Stimulated activated CD4-positive, alpha-beta T cell treated with anti-CD3 and anti-CD28 coated beads, TNF-alpha, amount 100 ng/mL, for 48 hours (primary cell): ENCODE measurements at regions not wholly inside any gene's neighbourhood (a gene's known extent, or its start where the extent isn't known, plus 50 kb on each side); places are given as distances from the start of the nearest gene placed in this dataset.
"Not testable (repeated sequence)": the region's sequence is repeated elsewhere in the genome, so short reads cannot be mapped to it uniquely, and the experiment has no call there.

Source experiments
- DNase-seq, 3 donors: peaks; one replicate each; pipeline ENCODE4 v3.0.0-alpha.2; 2020; ENCODE audit warnings: low read depth in 3 of 3

DNA sequence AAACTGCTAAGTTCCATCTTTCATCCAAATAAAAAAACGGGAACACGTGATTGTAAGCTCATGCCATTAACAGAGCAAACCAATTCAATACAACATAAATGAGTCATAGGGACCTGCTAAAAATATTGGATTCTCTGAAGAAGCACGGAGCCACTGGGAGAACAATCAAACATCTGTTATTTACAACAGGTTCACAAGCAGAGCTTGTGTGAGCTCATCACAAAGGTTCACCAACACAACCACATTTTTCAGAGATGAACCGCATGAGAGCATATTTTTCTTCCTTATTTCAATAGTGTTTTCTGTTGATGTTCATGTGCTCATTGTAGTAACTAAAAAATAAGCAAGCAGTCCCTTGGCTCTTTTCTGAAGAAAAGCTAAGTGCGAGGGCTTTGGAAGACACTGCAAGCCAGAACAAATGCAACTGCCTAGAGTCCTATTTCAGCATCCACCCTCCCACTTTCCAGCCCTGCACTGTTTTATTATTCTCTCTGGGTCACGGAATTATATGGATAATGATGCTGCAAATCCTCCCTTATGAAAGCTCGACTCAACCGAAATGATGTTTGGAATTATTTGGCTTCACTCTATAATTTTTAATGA, 545.8 kb downstream of the LIG4 start:
- no peak for DNase-seq

DNA sequence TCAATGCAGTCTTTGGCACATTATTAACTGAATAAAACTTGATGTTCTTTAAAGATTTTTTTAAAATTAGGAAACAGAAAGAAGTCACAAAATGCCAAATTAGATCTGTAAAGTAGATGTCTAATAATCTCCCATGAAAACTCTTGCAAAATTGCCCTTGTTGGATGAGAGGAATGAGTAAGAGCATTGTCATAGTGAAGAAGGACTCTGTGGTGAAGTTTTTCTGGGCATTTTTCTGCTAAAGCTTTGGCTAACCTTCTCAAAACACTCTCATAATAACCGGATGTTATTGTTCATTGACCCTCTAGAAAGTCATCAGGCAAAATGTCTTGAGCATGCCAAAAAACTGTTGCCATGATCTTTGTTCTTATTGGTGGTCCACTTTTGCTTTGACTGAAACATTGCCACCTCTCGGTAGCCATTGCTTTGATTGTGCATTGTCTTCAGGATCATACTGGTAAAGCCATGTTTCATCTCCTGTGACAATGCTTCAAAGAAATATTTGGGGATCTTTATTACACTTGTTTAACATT, 549.3 kb downstream of the LIG4 start:
- DNase-seq, result no peak

DNA sequence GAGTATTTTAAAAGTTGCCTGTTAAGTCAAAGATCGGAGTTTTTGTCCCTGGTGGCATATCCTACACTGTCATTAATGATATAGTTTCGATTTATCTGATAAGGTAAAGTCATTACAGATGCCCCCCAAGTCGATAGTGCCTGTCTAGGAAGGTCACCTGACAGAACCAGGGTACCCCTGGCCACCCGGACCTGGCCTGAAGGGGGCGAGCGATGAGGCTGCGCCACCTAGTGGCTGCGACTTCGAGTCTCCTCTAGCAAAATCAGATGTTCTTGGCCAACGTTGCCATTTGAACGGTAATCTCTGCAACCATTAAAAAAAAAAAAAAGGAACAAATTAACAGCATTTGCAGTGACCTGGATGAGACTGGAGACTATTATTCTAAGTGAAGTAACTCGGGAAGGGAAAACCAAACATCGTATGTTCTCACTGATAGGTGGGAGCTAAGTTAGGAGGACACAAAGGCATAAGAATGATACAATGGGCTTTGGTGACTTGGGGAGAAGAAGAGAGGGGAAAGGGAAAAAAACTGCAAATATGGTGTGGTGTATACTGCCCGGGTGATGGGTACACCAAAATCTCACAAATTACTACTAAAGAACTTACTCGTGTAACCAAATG, 565.1 kb downstream of the LIG4 start:
- DNase-seq, result peak in 2 of 3 donors; percentile 4 to 15

DNA sequence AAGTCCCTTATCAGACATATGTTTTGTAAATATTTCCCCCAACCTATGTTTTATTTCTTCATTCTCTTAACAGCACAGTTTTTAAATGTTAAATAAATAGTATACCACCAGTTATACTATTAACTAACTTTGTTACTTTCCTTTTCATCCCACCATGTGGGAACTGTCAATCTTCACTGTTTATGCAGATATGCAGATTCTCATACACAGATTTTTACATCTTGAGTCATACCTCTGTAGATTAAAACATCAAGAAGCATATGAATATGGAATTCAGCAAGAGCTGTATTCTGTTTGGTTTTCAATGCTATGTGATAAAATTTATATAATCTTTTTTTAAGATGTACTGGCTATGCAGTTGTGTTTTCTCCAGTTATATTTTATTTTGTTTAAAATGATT, 566.3 kb downstream of the LIG4 start:
- no peak for DNase-seq

DNA sequence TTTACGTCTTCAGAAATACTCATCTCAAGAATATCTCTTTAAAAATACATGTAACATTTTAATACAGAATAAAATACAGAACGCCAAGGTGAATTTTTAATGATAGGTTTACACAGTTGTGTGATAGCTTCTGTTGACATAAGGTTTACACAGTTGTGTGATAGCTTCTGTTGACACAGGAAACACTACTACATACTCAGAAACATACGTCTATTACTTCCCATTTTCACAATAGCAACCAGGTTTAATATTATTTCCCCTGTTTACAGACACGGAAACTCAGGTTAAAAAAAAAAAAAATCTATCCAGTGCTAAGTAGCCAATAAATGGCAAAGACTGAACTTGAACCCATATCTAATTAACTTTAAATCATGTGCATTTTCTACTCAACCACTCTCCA, 571.2 kb downstream of the LIG4 start:
- no peak for DNase-seq

DNA sequence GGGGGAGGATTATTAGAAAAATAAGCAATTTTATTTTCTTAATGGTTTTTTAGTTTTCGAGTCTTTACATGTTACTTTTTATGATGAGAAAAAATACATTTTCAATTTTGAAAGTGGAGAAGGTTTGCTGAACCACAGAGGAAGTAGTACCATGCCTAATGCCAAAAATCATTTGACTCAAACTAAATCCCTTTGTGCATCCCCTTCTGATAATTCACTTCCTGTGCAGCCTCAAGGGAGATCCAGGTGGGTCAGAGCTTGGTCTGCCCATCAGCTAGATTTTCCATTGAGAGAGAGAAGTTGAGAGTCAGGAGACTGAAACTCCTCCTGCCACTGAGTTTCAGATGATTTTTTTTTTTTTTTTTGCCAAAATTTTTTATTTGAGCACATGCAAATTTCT, 571.7 kb downstream of the LIG4 start:
- DNase-seq, result no peak

DNA sequence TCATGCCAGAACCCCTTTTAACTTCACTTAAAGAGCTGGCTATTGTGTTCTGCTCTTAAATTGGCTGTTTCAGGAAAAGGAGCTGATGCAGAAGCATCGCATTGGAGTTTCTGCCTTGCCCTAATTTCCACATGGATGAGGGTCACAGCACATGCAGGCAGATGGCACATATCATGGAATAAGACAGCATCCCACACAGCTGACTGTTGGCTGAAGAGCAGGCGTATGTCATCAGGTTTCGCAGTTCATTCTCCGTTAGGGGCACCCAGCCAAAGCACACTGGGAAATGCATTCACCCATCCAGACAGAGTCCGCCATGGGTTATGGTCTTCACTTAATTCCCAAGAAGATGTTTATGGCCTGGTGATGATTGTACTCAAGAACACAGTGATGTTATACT, 572.5 kb downstream of the LIG4 start:
- no peak for DNase-seq

DNA sequence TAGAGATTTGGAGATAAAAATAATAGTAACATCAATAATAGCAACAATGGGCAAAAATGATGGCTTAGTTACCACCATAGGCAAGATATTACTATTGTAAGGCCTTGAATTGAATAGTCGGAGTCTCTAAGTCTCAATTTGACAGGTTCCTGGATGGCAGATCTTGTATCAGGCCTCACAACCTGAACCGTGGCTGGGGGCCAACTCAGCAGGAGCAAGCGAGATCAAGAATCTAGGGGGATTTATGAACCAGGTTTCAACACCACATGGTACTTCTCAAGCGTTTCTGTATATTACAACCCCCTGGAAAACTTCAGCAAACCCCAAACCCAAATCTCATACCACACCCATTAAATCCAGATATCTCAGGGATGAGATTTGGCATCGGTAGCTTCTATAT, 573.8 kb downstream of the LIG4 start:
- DNase-seq, result no peak

DNA sequence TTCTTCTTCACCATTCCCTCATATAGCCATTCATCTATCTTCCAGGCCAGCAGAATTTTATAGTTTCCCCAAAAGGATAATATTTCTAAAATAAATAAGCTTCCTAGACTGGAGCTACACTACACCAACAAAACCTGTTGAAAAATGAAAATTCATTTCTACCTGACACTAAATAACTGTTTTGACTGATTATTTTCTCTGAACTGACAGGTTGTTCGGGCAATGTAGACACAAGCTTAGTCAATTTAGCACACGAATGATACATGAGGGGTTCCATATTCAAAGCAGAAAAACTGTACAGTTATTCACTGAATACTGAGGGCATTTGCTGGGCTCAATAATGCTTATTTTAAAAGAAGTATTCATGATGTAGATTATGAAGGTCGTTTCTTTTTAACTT, 589.7 kb downstream of the LIG4 start:
- no peak for DNase-seq

DNA sequence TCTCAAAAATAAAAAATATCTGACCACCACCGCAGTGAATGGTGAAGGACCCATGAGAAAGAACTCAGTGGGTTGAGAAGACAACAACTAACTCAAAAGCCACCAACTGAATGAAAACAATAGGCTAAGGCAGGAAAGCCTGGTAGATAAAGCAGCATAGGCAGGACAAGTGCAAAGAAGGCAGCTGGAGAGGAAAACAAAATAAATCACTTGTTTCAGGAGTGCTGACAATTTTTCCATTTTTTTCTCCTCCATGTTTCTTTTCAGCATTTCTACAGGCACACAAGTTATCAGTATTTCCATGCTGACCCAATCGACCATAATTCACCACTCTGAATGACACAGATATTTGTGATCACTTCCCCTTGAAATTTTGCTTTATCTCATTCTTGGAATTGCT, 597.8 kb downstream of the LIG4 start:
- no peak for DNase-seq

DNA sequence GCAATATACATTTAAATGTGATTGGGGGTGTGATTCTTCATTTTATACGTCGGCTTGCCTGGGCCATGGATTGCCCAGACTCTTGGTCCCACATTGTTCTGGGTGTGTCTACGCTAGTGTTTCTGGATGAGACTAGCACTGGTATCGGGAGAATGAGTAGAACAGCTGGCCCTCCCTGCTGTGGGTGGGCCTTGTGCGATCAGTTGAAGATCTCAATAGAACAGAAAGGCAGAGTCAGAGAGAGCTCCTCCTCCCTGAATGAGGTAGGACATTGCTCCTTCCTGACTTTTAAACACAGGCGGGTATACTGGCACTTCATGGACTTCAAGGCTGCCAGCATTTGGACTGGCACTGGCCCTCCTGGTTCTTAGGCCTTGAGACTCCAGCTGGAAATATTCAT, 603.0 kb downstream of the LIG4 start:
- DNase-seq, result no peak

DNA sequence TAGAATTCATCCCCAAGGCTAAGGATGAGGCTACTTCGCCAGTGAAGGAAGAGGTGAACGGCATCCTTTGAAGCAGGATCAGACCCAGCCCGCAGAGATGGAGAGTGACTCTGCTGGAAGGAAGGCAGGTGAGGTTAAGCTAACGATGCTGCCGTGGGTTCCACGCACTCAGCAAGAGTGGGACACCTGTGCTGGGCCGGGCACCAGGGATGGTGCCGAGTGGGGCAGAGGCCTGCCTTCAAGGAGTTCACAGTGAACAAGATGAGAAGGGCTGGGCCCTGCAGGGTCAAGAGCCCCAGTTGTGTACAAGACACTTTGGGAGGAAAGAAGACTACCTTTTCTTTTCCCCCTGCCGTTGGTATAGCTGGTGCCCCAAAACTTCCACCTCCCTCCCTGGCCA, 606.6 kb downstream of the LIG4 start:
- no peak for DNase-seq

DNA sequence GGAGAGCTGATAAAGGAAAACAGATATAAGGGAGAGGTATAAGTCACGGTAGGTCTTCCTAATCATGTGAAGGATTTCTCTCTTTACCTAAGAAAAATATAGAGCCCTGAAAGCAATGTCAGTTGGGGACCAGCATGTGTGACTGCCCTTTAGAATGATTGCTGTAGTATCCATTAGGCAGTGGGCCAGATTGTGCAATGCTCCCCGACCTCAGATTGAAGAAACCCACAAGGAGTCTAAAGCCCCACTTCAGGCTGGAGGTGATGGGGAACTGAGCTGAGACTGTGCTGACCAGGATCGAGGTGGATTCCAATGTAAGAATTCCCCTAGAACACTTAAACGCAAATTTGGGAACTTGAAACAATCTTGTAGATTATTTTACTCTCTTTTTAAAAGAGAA, 614.4 kb downstream of the LIG4 start:
- no peak for DNase-seq

DNA sequence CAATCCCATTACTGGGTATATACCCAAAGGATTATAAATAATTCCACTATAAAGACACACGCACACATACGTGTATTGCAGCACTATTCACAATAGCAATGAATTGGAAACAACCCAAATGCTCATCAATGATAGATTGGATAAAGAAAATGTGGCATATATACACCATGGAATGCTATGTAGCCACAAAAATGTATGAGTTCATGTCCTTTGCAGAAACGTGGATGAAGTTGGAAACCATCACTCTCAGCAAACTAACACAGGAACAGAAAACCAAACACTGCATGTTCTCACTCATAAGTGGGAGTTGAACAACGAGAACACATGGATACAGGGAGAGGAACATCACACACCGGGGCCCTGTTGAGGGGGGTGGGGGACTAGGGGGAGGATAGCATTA, 619.0 kb downstream of the LIG4 start:
- DNase-seq, result not testable (repeated sequence)

DNA sequence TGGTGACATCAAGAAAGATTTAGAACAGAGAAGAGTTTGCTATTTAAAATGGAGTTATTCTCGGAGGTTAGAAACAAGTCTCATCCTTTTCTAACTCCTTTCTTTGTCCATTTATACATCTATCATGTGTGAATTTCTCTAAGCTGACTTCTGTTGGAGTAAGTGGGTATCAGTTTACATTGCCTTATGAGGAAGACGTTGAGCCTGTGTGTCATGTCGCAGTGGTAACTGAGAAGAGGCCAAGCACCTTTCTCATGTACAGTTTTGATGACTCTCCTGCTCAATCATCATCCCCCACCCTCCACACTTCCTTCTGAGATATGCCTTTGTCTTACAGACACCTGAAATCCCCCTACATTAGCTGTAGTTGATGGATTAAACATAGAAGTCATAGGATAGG, 624.8 kb downstream of the LIG4 start:
- no peak for DNase-seq

DNA sequence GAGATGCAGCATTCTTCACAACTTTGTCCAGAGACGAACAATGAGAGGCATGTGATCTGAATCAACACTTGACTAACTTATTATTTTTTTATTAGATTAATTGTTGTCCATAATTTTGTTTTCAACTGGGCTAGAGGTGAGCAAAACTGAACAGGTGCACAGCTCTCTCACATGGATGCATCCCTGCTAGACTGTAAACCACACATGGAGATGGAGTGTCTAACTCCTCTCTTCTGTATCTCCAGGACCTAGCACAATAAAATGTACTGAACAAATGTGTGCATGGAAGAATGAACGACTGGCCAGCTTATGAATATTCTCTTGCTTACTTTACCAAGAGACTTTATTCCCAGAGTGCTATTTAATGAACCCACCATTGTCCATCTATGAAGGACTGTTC, 627.7 kb downstream of the LIG4 start:
- DNase-seq, result no peak

DNA sequence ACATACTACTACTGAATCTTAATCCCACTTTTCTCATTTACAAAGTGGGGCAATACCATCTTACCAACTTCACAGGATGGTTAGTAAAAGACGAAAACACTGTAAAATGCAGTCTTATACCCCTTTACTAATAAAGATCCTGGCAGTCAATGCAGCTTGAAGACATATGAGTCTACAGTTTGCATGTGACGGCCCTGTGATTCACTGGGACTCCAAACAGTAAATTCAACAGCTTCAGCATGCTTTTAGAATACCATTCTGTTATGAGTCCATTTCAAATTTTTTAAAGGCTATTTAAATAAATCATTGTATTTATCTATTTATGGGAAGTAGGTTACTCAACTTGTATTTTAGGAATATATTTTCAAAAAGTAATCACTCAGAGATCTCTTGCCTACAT, 629.1 kb downstream of the LIG4 start:
- DNase-seq, result no peak

DNA sequence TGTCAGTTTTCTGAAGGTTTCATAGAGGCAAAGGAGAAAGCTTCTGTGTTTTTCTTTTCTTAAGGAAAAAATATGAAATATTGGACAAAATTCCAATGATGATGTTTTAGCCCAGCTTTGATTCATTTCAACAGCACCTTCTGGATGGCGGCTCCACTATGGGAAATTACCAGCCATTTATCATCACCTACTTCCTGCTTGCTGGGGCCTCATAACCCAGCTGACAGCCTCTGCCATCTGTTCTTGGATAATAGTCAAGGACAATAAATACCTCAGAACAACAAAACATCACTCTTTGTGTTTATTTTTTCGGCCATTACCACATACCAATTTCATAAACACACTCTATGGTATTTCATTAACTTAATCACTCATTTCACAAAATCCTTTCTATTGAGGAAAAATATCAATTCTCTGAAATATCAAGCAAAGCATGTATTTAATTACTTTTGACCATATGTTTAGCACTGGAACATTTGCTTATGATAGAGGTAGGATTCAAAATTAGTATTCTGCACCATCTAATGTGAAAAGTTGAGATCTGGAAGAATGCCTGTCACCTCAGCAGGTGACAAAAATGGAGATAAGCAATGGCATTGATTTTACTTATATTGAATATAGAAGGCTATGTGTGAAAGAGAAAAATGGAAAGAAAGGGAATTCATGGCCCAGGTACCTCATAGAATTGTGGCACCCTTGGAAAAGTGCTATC, 629.7 kb downstream of the LIG4 start:
- DNase-seq, result no peak

DNA sequence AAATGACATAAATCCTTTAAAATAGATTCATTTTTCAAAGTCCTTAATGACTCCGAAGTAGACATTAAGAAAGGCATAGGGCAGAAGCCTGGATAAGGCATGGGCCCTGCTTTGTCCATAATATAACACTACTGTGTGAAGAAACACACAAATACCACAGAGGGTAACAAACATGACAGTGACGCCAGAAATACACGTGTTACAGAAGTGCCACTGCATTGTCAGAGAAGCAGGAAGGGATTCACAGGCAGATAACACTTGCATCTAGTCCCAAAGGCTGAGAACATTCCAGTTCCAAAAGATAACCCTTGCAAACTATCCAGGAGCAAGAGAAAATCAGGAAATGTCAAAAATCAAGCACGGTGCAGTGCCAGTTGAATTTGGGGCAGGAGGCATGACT, 633.2 kb downstream of the LIG4 start:
- no peak for DNase-seq

DNA sequence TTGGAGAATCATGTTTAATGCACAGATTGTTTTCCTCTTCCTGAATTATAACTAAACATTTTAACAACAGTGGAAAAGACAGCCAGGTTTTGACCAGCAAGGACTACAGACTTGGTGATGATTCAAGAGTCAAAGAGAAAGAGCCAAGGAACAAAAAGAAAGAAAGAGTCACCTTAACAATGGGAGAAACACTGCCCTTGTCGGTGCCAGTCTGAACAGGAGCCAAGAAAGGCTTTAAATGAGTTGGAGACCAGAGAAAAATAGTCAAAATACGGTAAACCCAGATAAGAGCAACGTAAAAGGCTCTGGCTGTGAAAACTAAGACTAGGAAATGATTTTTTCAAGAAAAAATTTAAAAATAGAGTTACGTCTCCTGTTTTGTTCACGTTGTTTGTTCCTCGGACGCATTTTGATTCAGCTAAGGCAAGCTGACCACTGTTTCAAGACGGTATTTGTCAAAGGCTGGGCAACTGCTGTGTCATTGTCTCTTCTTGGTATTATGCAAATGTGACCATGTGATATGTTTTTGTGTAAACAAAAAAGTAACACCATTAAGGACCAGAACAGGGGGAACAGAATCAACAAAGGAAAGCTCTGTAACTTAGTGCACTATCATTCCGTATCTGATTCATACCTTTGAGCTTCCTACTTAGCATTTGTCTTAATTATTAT, 634.5 kb downstream of the LIG4 start:
- DNase-seq, result no peak

DNA sequence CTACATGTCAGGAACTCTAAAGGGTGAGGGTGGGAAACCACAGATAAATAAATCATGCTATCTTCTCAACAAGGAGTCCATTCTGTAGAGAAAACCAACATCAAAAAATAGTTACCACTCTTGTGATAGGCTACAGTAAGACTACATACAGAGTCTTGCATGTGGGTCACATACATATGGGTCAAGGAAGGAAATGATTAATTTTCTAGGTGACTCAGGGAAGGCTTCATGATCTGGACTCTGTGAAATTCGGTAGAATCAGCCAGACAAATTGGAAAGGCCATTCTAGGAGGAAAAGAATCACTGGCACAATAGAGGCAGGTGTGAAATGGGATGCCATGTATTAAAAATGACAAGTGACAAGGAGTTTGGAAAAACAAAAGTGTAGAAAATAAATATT, 638.9 kb downstream of the LIG4 start:
- DNase-seq, result no peak

DNA sequence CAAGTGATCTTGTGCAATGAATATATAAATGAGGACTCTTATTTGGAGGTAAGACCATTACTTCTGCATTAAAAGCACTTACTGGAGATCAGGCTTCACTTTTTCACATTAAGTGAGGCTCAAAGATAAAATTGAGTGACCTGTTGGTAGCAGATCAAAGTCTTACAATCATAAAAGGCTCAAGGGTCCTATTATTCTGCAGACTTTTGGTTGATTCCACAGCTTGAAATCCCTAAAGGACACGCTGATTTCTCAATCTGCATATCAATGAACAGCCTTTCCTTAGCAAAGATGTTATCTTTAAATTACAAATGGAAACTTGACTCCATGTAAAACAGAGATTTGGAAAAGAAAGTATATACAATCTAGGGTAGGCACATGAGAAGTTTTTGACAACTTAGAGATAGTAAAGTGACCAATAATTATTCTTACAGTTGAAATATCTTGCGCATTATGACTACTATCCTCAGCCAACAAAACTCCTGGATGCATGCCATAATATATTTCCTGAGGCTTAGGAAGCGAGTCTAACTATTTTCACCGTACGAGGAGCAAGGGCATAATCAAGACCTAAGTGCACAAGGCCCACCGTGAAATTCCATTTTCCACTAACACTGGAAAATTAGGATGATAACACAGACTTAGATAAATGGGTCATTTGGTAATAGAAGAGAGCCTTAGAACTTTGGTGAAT, 640.7 kb downstream of the LIG4 start:
- DNase-seq, result no peak
